ENCODE measurements at regions not wholly inside any gene's neighbourhood (a gene's known extent, or its start where the extent isn't known, plus 50 kb on each side); places are given as distances from the start of the nearest gene placed in this dataset.

GRCh38 chr12:77409551-77409950, 344.2 kb upstream of the E2F7 start:
- intact Hi-C loops (cut with micrococcal nuclease) (no loop called here), dilution Hi-C loops (cut with MboI; ENCODE audit: extremely low pct_ligation_motif_present, low sequenced_read_pairs) (no loop called here)
- FAIRE-seq (no peak), DNase-seq (ENCODE audit: low read depth, low spot score) (no peak)
- Histone ChIP-seq H3K9me3 (replicated peaks; ENCODE audit: control insufficient read depth, insufficient read depth, low read length) (no peaks in the 10 kb centered on the region), H3K27ac (ENCODE audit: insufficient read depth, low read depth, low read length) (no peak overlapping the region), H3K4me1 (ENCODE audit: control insufficient read depth, extremely low read depth, insufficient read depth, low read length) (peaks cover 10% of the 10 kb centered on the region), H3K9me1 (replicated peaks; ENCODE audit: control insufficient read depth, extremely low read depth, insufficient read depth, low read length) (peaks cover 2% of the 10 kb centered on the region), H3K4me3 (replicated peaks in 1 of 3; ENCODE audit: insufficient read depth in 1 of 3, low read depth in 1 of 3, low read length in 3 of 3) (no peak overlapping the region), H3K27me3 (ENCODE audit: control insufficient read depth in 2 of 2, insufficient read depth in 2 of 2, low read length in 2 of 2) (no peaks in the 10 kb centered on the region), H4K20me1 (replicated peaks; ENCODE audit: control insufficient read depth, extremely low read depth, insufficient read depth, low read length) (no peaks in the 10 kb centered on the region), H2AFZ (ENCODE audit: low read depth, low read length) (no peak overlapping the region), H3K9ac (replicated peaks; ENCODE audit: extremely low read depth, insufficient read depth, low read length) (no peak overlapping the region), H3K79me2 (ENCODE audit: control insufficient read depth, insufficient read depth, low read length) (no peaks in the 10 kb centered on the region), H3K4me2 (ENCODE audit: insufficient read depth, low read length) (no peak overlapping the region), H3K36me3 (ENCODE audit: control insufficient read depth in 2 of 2, extremely low read depth in 1 of 2, insufficient read depth in 2 of 2, low read length in 2 of 2) (no peaks in the 10 kb centered on the region)
- CTCF ChIA-PET = interaction anchor here (1.0 to 2.3 kb wide), 3 partner anchors 11 to 257 kb away, joined by 3 to 10 read pairs (median 4); no protein-coding TSS in a partner anchor
- TF ChIP-seq CTCF (IDR thresholded peaks at IDR 0.05; ENCODE audit: extremely low read depth in 1 of 2, insufficient read depth in 1 of 2, low read depth in 1 of 2, low read length in 2 of 2) (no peak), EZH2 (IDR thresholded peaks at IDR 0.05; ENCODE audit: borderline replicate concordance, low read depth, low read length, severe bottlenecking) (no peak)
- POLR2A ChIA-PET = no interaction called here
- no TSS peak for BruUV-seq (replicated peaks)

GRCh38 chr12:77407931-77408330, 342.6 kb upstream of the E2F7 start:
- TF ChIP-seq FOS (IDR thresholded peaks at IDR 0.05; ENCODE audit: borderline replicate concordance, insufficient read depth, low read length) = no peak
- no peak for TF ChIP-seq GATA2 (IDR thresholded peaks at IDR 0.05; ENCODE audit: insufficient read depth, insufficient read length, low read depth, low read length)
- no peak for TF ChIP-seq CTCF (IDR thresholded peaks at IDR 0.05; ENCODE audit: extremely low read depth in 1 of 2, insufficient read depth in 1 of 2, low read depth in 1 of 2, low read length in 2 of 2)
- TF ChIP-seq POLR2AphosphoS5 (IDR thresholded peaks at IDR 0.05; ENCODE audit: insufficient read depth, low read depth, low read length) = no peak
- no peak for TF ChIP-seq JUN (IDR thresholded peaks at IDR 0.05; ENCODE audit: borderline replicate concordance, insufficient read depth, insufficient read length, low read depth)
- TF ChIP-seq POLR2A (IDR thresholded peaks at IDR 0.05; ENCODE audit: low read depth, low read length) = no peak
- TF ChIP-seq MYC (IDR thresholded peaks at IDR 0.05; ENCODE audit: low read depth, low read length) = no peak
- no peak for TF ChIP-seq EZH2 (IDR thresholded peaks at IDR 0.05; ENCODE audit: borderline replicate concordance, low read depth, low read length, severe bottlenecking)
- TF ChIP-seq MAX (IDR thresholded peaks at IDR 0.05; ENCODE audit: insufficient read depth, insufficient read length) = no peak
- dilution Hi-C loops (cut with MboI; ENCODE audit: extremely low pct_ligation_motif_present, low sequenced_read_pairs) = no loop called here
- H4K20me1 ChIP-seq (replicated peaks; ENCODE audit: control insufficient read depth, extremely low read depth, insufficient read depth, low read length) = no peaks in the 10 kb centered on the region
- no peak overlapping the region for H3K27ac ChIP-seq (ENCODE audit: insufficient read depth, low read depth, low read length)
- no peaks in the 10 kb centered on the region for H3K36me3 ChIP-seq (ENCODE audit: control insufficient read depth in 2 of 2, extremely low read depth in 1 of 2, insufficient read depth in 2 of 2, low read length in 2 of 2)
- H3K9me1 ChIP-seq (replicated peaks; ENCODE audit: control insufficient read depth, extremely low read depth, insufficient read depth, low read length) = peaks cover 2% of the 10 kb centered on the region
- H3K27me3 ChIP-seq (ENCODE audit: control insufficient read depth in 2 of 2, insufficient read depth in 2 of 2, low read length in 2 of 2) = no peaks in the 10 kb centered on the region
- DNase-seq (ENCODE audit: low read depth, low spot score) (no peak), FAIRE-seq (no peak)
- ChIA-PET CTCF (interaction anchor here (1.2 to 2.3 kb wide), 3 partner anchors 8 to 13 kb away, joined by 3 to 10 read pairs (median 4); no protein-coding TSS in a partner anchor), POLR2A (no interaction called here)
- BruUV-seq (replicated peaks) = no TSS peak
- no peak overlapping the region for H2AFZ ChIP-seq (ENCODE audit: low read depth, low read length)
- H3K4me2 ChIP-seq (ENCODE audit: insufficient read depth, low read length) = no peak overlapping the region
- no peak overlapping the region for H3K9ac ChIP-seq (replicated peaks; ENCODE audit: extremely low read depth, insufficient read depth, low read length)
- H3K4me1 ChIP-seq (ENCODE audit: control insufficient read depth, extremely low read depth, insufficient read depth, low read length) = peaks cover 10% of the 10 kb centered on the region
- no peaks in the 10 kb centered on the region for H3K79me2 ChIP-seq (ENCODE audit: control insufficient read depth, insufficient read depth, low read length)
- no peak overlapping the region for H3K4me3 ChIP-seq (replicated peaks in 1 of 3; ENCODE audit: insufficient read depth in 1 of 3, low read depth in 1 of 3, low read length in 3 of 3)
- no peaks in the 10 kb centered on the region for H3K9me3 ChIP-seq (replicated peaks; ENCODE audit: control insufficient read depth, insufficient read depth, low read length)
- intact Hi-C loops (cut with micrococcal nuclease) = no loop called here

Measured in endothelial cell of umbilical vein (primary cell).